Neural cell (in vitro differentiated cells): ENCODE measurements at regions not wholly inside any gene's neighbourhood (a gene's known extent, or its start where the extent isn't known, plus 50 kb on each side); places are given as distances from the start of the nearest gene placed in this dataset.

Experiments
- H2AFZ ChIP-seq: fragments of 200-600, 300-800 bp; sonication (generic), shearing (Covaris generic); 2 replicates; pipeline ENCODE4 v1.6.0; 2014; ENCODE audit warnings: low read depth, mild to moderate bottlenecking, antibody characterized with exemption, low read length, moderate library complexity
- H3F3A ChIP-seq: fragments of 200-600 bp; shearing (Covaris generic); 2 replicates; pipeline ENCODE4 v1.6.1; 2016; ENCODE audit warnings: mild to moderate bottlenecking, moderate library complexity, mixed read lengths, antibody characterized with exemption, low read length; ENCODE audit not compliant: insufficient read depth, poor library complexity, severe bottlenecking
- H3K27ac ChIP-seq: fragments of 200-600, 300-800 bp; sonication (generic), shearing (Covaris generic); 2 replicates; pipeline ENCODE4 v1.5.1; 2014; ENCODE audit warnings: mild to moderate bottlenecking, low read length, moderate library complexity
- H3K27me3 ChIP-seq: fragments of 300-800, 200-600 bp; sonication (generic), shearing (Covaris generic); 2 replicates; pipeline ENCODE4 v1.6.0; 2014; ENCODE audit warnings: mild to moderate bottlenecking, low read depth, low read length, moderate library complexity; ENCODE audit not compliant: insufficient read depth
- H3K36me3 ChIP-seq: fragments of 300-800, 200-600 bp; sonication (generic), shearing (Covaris generic); 2 replicates; pipeline ENCODE4 v1.5.1; 2014; ENCODE audit warnings: mild to moderate bottlenecking, antibody characterized with exemption, low read length, moderate library complexity; ENCODE audit not compliant: insufficient read depth
- H3K4me2 ChIP-seq: fragments of 300-800, 200-600 bp; sonication (generic), shearing (Covaris generic); 2 replicates; pipeline ENCODE4 v1.6.0; 2014; ENCODE audit warnings: mild to moderate bottlenecking, low read length
- H3K4me3 ChIP-seq: fragments of 300-800, 200-600 bp; sonication (generic), shearing (Covaris generic); 2 replicates; pipeline ENCODE4 v1.5.1; 2014; ENCODE audit warnings: mild to moderate bottlenecking, low read length, moderate library complexity
- H3K79me2 ChIP-seq: fragments of 200-600 bp; shearing (Covaris generic); replicated peaks from 2 replicates; pipeline ENCODE4 v1.6.0; 2014; ENCODE audit warnings: mild to moderate bottlenecking, low read length, moderate library complexity; ENCODE audit not compliant: insufficient read depth
- H3K9ac ChIP-seq: fragments of 300-800, 200-600 bp; sonication (generic), shearing (Covaris generic); 2 replicates; pipeline ENCODE4 v1.6.1; 2016; ENCODE audit warnings: mild to moderate bottlenecking, low read length, mixed read lengths
- H3K9me2 ChIP-seq: fragments of 200-600 bp; shearing (Covaris generic); 2 replicates; pipeline ENCODE4 v1.6.1; 2016; ENCODE audit warnings: mild to moderate bottlenecking, low read length, mixed read lengths; ENCODE audit not compliant: insufficient read depth
- H3K9me3 ChIP-seq: fragments of 200-600, 300-800 bp; sonication (generic), shearing (Covaris generic); 2 replicates; pipeline ENCODE4 v1.6.1; 2016; ENCODE audit warnings: mild to moderate bottlenecking, mixed run types, low read length, moderate library complexity, mixed read lengths
- H4K20me1 ChIP-seq: fragments of 200-600 bp; shearing (Covaris generic); 2 replicates; pipeline ENCODE4 v1.6.1; 2016; ENCODE audit warnings: mild to moderate bottlenecking, mixed run types; ENCODE audit not compliant: insufficient read depth
- EP300 ChIP-seq: fragments of 450-650 bp; conservative IDR thresholded peaks from 2 replicates; pipeline ENCODE4 v1.6.1; 2014; ENCODE audit warnings: antibody characterized with exemption, mild to moderate bottlenecking, moderate library complexity; ENCODE audit not compliant: poor library complexity, severe bottlenecking
- EZH2 ChIP-seq: fragments of 200-600, 300-800 bp; shearing (Covaris generic), sonication (generic); IDR thresholded peaks from 2 replicates; pipeline ENCODE4 v1.6.1; 2014; ENCODE audit warnings: antibody characterized with exemption, low read length, borderline replicate concordance, mild to moderate bottlenecking; ENCODE audit not compliant: insufficient read depth, poor library complexity, severe bottlenecking
- MXI1 ChIP-seq: fragments of 450-650 bp; conservative IDR thresholded peaks from 2 replicates; pipeline ENCODE4 v1.6.1; 2014; ENCODE audit warnings: antibody characterized with exemption, mild to moderate bottlenecking; ENCODE audit not compliant: poor library complexity, severe bottlenecking
- POLR2AphosphoS5 ChIP-seq: IDR thresholded peaks from 2 replicates; pipeline ENCODE4 v1.6.1; 2012
- RAD21 ChIP-seq: fragments of 450-650 bp; conservative IDR thresholded peaks from 2 replicates; pipeline ENCODE4 v1.6.1; 2014; ENCODE audit warnings: antibody characterized with exemption, mild to moderate bottlenecking, moderate library complexity
- SMC3 ChIP-seq: fragments of 450-650 bp; conservative IDR thresholded peaks from 2 replicates; pipeline ENCODE4 v1.6.1; 2014; ENCODE audit warnings: antibody characterized with exemption, mild to moderate bottlenecking, moderate library complexity; ENCODE audit not compliant: poor library complexity
- TAF1 ChIP-seq: IDR thresholded peaks from 2 replicates; pipeline ENCODE4 v1.6.1; 2012; ENCODE audit warnings: low read depth
- TF ChIP-seq, protein P1 (sequence below): IDR thresholded peaks from 2 replicates; pipeline ENCODE4 v1.6.1; 2012; ENCODE audit warnings: borderline replicate concordance
- TF ChIP-seq, protein P2 (sequence below): fragments of 450-650 bp; IDR thresholded peaks from 2 replicates; pipeline ENCODE4 v1.5.1; 2014; ENCODE audit warnings: antibody characterized with exemption, mild to moderate bottlenecking, moderate library complexity; ENCODE audit not compliant: poor library complexity, severe bottlenecking

DNA sequence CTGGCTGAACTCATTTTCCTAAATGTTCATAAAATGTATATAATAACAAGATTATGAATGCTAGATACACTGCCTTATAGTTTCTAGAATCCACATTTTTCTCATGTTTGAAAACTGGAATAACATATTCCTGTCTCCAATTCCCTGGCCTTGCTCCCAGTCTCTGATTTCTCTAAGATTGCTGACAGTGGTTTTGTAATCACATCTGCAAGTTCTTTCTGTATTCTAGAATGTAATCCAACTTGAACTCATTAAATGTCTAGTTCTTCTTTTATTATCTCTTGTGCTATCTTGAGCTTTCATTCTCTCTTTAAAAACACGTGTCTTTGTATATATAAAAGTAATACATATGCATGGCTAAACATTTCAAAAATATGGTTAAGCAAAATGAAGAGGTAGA, 215.2 kb upstream of the ADAMTS9 start:
- Histone ChIP-seq H3K9me2 (no peaks in the 10 kb centered on the region), H3K27ac (no peak overlapping the region), H3K27me3 (no peaks in the 10 kb centered on the region)

DNA sequence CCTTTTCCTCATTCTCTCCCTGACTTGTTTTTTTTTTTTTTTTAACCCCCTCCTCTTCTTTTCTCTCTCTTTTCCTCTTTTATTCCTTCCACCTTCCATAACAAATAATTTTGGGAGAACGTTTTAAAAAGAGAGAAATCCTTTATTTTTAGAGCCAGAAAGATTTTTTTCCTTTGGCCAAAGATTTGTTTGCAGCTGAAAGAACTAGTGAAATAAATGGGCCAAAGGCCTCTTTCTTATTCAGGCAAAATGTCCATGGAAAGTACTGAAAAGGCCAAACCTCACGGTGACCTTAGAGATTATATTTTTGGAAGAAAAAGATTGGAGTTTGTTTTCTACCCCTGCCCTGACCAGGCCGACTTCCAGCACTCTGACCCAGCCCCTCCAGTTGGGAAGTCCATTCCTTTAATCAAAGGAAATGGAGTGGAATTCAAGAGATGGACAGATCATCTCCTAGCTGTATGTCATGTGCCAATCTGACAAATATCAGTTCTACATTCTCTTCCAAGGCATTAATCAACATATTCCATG, 214.3 kb upstream of the ADAMTS9 start:
- H3K9me2 ChIP-seq, result no peaks in the 10 kb centered on the region
- no peaks in the 10 kb centered on the region for H3K36me3 ChIP-seq
- no peaks in the 10 kb centered on the region for H3K9me3 ChIP-seq
- H3K79me2 ChIP-seq, result no peaks in the 10 kb centered on the region
- no peak overlapping the region for H3K4me2 ChIP-seq
- no peak overlapping the region for H3K9ac ChIP-seq
- H4K20me1 ChIP-seq, result no peaks in the 10 kb centered on the region
- no peak overlapping the region for H2AFZ ChIP-seq
- no peak overlapping the region for H3K4me3 ChIP-seq
- H3K27me3 ChIP-seq, result no peaks in the 10 kb centered on the region
- H3K27ac ChIP-seq, result no peak overlapping the region
- TF ChIP-seq RAD21 (no peak), TAF1 (no peak), SMC3 (no peak), EZH2 (no peak), POLR2AphosphoS5 (no peak), EP300 (no peak), MXI1 (no peak)
- TF ChIP-seq, protein P1, sequence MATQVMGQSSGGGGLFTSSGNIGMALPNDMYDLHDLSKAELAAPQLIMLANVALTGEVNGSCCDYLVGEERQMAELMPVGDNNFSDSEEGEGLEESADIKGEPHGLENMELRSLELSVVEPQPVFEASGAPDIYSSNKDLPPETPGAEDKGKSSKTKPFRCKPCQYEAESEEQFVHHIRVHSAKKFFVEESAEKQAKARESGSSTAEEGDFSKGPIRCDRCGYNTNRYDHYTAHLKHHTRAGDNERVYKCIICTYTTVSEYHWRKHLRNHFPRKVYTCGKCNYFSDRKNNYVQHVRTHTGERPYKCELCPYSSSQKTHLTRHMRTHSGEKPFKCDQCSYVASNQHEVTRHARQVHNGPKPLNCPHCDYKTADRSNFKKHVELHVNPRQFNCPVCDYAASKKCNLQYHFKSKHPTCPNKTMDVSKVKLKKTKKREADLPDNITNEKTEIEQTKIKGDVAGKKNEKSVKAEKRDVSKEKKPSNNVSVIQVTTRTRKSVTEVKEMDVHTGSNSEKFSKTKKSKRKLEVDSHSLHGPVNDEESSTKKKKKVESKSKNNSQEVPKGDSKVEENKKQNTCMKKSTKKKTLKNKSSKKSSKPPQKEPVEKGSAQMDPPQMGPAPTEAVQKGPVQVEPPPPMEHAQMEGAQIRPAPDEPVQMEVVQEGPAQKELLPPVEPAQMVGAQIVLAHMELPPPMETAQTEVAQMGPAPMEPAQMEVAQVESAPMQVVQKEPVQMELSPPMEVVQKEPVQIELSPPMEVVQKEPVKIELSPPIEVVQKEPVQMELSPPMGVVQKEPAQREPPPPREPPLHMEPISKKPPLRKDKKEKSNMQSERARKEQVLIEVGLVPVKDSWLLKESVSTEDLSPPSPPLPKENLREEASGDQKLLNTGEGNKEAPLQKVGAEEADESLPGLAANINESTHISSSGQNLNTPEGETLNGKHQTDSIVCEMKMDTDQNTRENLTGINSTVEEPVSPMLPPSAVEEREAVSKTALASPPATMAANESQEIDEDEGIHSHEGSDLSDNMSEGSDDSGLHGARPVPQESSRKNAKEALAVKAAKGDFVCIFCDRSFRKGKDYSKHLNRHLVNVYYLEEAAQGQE, result no peak
- TF ChIP-seq, protein P2, sequence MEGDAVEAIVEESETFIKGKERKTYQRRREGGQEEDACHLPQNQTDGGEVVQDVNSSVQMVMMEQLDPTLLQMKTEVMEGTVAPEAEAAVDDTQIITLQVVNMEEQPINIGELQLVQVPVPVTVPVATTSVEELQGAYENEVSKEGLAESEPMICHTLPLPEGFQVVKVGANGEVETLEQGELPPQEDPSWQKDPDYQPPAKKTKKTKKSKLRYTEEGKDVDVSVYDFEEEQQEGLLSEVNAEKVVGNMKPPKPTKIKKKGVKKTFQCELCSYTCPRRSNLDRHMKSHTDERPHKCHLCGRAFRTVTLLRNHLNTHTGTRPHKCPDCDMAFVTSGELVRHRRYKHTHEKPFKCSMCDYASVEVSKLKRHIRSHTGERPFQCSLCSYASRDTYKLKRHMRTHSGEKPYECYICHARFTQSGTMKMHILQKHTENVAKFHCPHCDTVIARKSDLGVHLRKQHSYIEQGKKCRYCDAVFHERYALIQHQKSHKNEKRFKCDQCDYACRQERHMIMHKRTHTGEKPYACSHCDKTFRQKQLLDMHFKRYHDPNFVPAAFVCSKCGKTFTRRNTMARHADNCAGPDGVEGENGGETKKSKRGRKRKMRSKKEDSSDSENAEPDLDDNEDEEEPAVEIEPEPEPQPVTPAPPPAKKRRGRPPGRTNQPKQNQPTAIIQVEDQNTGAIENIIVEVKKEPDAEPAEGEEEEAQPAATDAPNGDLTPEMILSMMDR, result no peak
- no peaks in the 10 kb centered on the region for H3F3A ChIP-seq

More for the DNA sequence above, 215.2 kb upstream of the ADAMTS9 start:
- TF ChIP-seq EZH2, result no peak
- TF ChIP-seq, protein P2, result no peak
- TF ChIP-seq POLR2AphosphoS5, result no peak
- no peak for TF ChIP-seq RAD21
- TF ChIP-seq, protein P1, result no peak
- TF ChIP-seq EP300, result no peak
- no peak for TF ChIP-seq TAF1
- no peak for TF ChIP-seq SMC3
- TF ChIP-seq MXI1, result no peak
- Histone ChIP-seq H3K4me2 (no peak overlapping the region), H4K20me1 (no peaks in the 10 kb centered on the region), H3F3A (no peaks in the 10 kb centered on the region), H3K79me2 (no peaks in the 10 kb centered on the region), H3K9ac (no peak overlapping the region), H3K9me3 (no peaks in the 10 kb centered on the region), H3K4me3 (no peak overlapping the region), H2AFZ (no peak overlapping the region), H3K36me3 (no peaks in the 10 kb centered on the region)
